CD14-positive monocyte (primary cell): ENCODE measurements at regions not wholly inside any gene's neighbourhood (a gene's known extent, or its start where the extent isn't known, plus 50 kb on each side); places are given as distances from the start of the nearest gene placed in this dataset.

ENCODE experiments used
- DNase-seq, 3 donors: peaks; one replicate each; pipeline ENCODE4 v3.0.0-alpha.2; 2011 to 2022
- H2AFZ ChIP-seq: 2 replicates; pipeline ENCODE4 v1.6.0; 2012; ENCODE audit warnings: mild to moderate bottlenecking, low read depth, low read length, inconsistent platforms; ENCODE audit not compliant: insufficient read depth, poor library complexity, severe bottlenecking
- H3K27ac ChIP-seq, 2 donors: 1 replicate in 1 of 2; 2 replicates in 1 of 2; pipeline ENCODE4 v1.5.1; 2012 to 2013; ENCODE audit warnings: low read length in 2 of 2, control low read depth in 1 of 2, inconsistent platforms in 1 of 2, low read depth in 1 of 2, mild to moderate bottlenecking in 1 of 2
- H3K27me3 ChIP-seq, 2 donors: one replicate each; pipeline versions ENCODE4 v1.6.0 to v1.6.1; 2011 to 2013; ENCODE audit warnings: low read length in 2 of 2; ENCODE audit not compliant: control insufficient read depth in 2 of 2, insufficient read depth in 2 of 2
- H3K36me3 ChIP-seq, 2 donors: replicated peaks in 1 of 2; 1 replicate in 1 of 2; 2 replicates in 1 of 2; pipeline versions ENCODE4 v1.5.1 to v1.6.1; 2012 to 2013; ENCODE audit warnings: low read length in 2 of 2, control low read depth in 1 of 2, inconsistent platforms in 1 of 2, mild to moderate bottlenecking in 1 of 2; ENCODE audit not compliant: insufficient read depth in 2 of 2, control insufficient read depth in 1 of 2
- H3K4me1 ChIP-seq, 2 donors: 1 replicate in 1 of 2; 2 replicates in 1 of 2; pipeline versions ENCODE4 v1.5.1 to v1.6.1; 2012 to 2013; ENCODE audit warnings: low read length in 2 of 2, control low read depth in 1 of 2, inconsistent platforms in 1 of 2, mild to moderate bottlenecking in 1 of 2, moderate library complexity in 1 of 2; ENCODE audit not compliant: insufficient read depth in 2 of 2, control insufficient read depth in 1 of 2
- H3K4me2 ChIP-seq: replicated peaks from 2 replicates; pipeline ENCODE3; 2012; ENCODE audit warnings: low read length, moderate library complexity, mild to moderate bottlenecking; ENCODE audit not compliant: poor library complexity, severe bottlenecking; ENCODE audit errors: extremely low read depth
- H3K4me3 ChIP-seq, 3 experiments: fragments of 200-600 bp in 1 of 3; sonication (generic) in 1 of 3; replicated peaks in 1 of 3; 1 replicate in 2 of 3; 2 replicates in 1 of 3; pipeline ENCODE4 v1.5.1; 2011 to 2013; ENCODE audit warnings: low read length in 3 of 3, mild to moderate bottlenecking in 3 of 3, control low read depth in 2 of 3, low read depth in 2 of 3, inconsistent platforms in 1 of 3, moderate library complexity in 1 of 3
- H3K79me2 ChIP-seq: 2 replicates; pipeline ENCODE4 v1.6.0; 2012; ENCODE audit warnings: mild to moderate bottlenecking, control low read depth, inconsistent platforms, low read length, moderate library complexity; ENCODE audit not compliant: insufficient read depth
- H3K9ac ChIP-seq: 2 replicates; pipeline ENCODE4 v1.6.0; 2017; ENCODE audit warnings: low read length, mild to moderate bottlenecking; ENCODE audit not compliant: insufficient read depth, poor library complexity, severe bottlenecking
- H3K9me3 ChIP-seq, 2 donors: replicated peaks in 1 of 2; 1 replicate in 1 of 2; 2 replicates in 1 of 2; pipeline versions ENCODE4 v1.5.1 to v1.6.1; 2012 to 2013; ENCODE audit warnings: low read length in 2 of 2, control low read depth in 1 of 2; ENCODE audit not compliant: control insufficient read depth in 1 of 2, insufficient read depth in 1 of 2
- H4K20me1 ChIP-seq: 2 replicates; pipeline ENCODE4 v1.6.0; 2012; ENCODE audit warnings: mild to moderate bottlenecking, low read length, control low read depth, moderate library complexity; ENCODE audit not compliant: insufficient read depth
- H3K27ac Mint-ChIP-seq, 7 donors: one replicate each; pipeline ENCODE4 v1.8.0; 2020; ENCODE audit warnings: mild to moderate bottlenecking in 7 of 7, mixed read lengths in 7 of 7, moderate library complexity in 6 of 7, inconsistent platforms in 2 of 7
- H3K27me3 Mint-ChIP-seq, 3 donors: one replicate each; pipeline ENCODE4 v1.8.0; 2021 to 2022; ENCODE audit warnings: low read depth in 3 of 3, mild to moderate bottlenecking in 3 of 3, mixed read lengths in 3 of 3, moderate library complexity in 3 of 3, inconsistent platforms in 1 of 3
- H3K36me3 Mint-ChIP-seq, 2 donors: one replicate each; pipeline ENCODE4 v1.8.0; 2020; ENCODE audit warnings: mixed read lengths in 2 of 2, inconsistent platforms in 1 of 2, mild to moderate bottlenecking in 1 of 2
- H3K4me1 Mint-ChIP-seq: one replicate; pipeline ENCODE4 v1.8.0; 2020; ENCODE audit warnings: mild to moderate bottlenecking, mixed read lengths
- H3K4me3 Mint-ChIP-seq, 2 donors: one replicate each; pipeline ENCODE4 v1.8.0; 2020; ENCODE audit warnings: mild to moderate bottlenecking in 2 of 2, mixed read lengths in 2 of 2, moderate library complexity in 1 of 2
- H3K9me3 Mint-ChIP-seq, 7 donors: one replicate each; pipeline ENCODE4 v1.8.0; 2020 to 2022; ENCODE audit warnings: mixed read lengths in 7 of 7, mild to moderate bottlenecking in 6 of 7, moderate library complexity in 6 of 7, inconsistent platforms in 2 of 7
- WGBS: methylation state at CpG from one replicate; pipeline ENCODE4 v1.1.5; 2013; ENCODE audit warnings: missing lambda C conversion rate; ENCODE audit not compliant: insufficient coverage; 5-methylcytosine and 5-hydroxymethylcytosine counted together
- intact Hi-C, 2 donors: fragments of 100-400 bp; cut with micrococcal nuclease; formaldehyde crosslinking; loops; one replicate each; pipeline versions ENCODE4 v1.15.0 to v1.15.1; 2023
- TF ChIP-seq, protein P1 (sequence below): fragments of 200-600 bp; IDR thresholded peaks from one replicate; pipeline ENCODE4 v1.8.0; 2022; ENCODE audit warnings: antibody characterized with exemption, mild to moderate bottlenecking

DNA sequence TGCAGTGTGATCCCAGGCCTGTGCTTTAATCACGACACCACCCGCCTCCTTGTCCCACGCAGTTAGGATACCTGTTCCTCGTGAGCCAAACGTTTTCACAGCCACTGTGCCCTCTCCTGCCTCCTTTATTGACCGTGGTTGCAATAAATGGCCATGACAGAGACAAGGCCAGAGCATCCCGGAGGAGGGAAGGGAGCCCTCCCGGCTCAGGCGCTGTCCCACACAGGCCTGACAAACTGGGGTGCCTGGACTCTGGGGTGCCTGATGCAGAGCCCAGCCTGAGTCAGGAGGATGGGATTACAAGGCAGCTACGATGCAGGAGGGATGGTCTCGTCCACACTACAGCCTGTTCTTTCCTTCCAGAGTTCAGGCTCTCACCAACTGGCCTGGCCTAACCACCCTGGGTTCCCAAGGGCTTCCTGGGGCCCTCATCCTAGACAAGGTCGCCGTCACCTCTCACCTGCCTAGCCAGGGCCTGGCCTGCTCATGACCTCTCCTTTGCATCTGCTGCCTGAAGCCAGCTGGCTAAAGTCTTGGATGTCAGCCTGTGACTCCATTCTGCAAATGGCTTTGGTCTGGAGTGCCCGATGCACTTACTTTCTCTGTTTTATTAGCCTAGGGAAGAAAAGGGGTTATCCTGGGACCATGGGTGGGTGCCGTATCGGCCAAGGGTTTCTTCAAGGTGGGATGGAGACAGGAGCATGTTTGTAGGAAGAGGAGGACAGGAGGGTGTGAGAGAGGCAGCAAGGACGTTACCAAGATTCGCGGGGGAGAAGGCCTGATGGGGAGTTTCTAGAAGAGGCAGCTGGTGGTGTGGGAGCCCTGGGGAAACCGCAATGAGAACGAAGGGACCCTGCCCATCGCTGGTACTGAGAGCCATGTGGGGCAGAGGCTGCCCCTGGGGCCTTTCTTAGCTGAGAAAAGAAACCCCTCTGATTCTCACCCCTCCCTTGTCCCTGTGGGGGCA lies 234.3 kb upstream of the TNRC6C start:
- Histone ChIP-seq H3K27ac (no peak overlapping the region), H3K4me3 (no peak overlapping the region), H3K36me3 (no peaks in the 10 kb centered on the region), H2AFZ (no peak overlapping the region), H3K9ac (no peak overlapping the region), H3K27me3 (no peaks in the 10 kb centered on the region), H3K4me1 (no peaks in the 10 kb centered on the region), H3K9me3 (no peaks in the 10 kb centered on the region), H3K79me2 (no peaks in the 10 kb centered on the region), H3K4me2 (no peak overlapping the region), H4K20me1 (no peaks in the 10 kb centered on the region)
- intact Hi-C loops: no loop called here
- 95% methylated on average over 18 of the region's 22 CpGs for WGBS
- peaks cover 1 to 6% (median 4%) of the 10 kb centered on the region in 3 donors for H3K27me3 Mint-ChIP-seq
- TF ChIP-seq, protein P1, sequence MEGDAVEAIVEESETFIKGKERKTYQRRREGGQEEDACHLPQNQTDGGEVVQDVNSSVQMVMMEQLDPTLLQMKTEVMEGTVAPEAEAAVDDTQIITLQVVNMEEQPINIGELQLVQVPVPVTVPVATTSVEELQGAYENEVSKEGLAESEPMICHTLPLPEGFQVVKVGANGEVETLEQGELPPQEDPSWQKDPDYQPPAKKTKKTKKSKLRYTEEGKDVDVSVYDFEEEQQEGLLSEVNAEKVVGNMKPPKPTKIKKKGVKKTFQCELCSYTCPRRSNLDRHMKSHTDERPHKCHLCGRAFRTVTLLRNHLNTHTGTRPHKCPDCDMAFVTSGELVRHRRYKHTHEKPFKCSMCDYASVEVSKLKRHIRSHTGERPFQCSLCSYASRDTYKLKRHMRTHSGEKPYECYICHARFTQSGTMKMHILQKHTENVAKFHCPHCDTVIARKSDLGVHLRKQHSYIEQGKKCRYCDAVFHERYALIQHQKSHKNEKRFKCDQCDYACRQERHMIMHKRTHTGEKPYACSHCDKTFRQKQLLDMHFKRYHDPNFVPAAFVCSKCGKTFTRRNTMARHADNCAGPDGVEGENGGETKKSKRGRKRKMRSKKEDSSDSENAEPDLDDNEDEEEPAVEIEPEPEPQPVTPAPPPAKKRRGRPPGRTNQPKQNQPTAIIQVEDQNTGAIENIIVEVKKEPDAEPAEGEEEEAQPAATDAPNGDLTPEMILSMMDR: no peak
- H3K4me3 Mint-ChIP-seq: no peak overlapping the region
- H3K27ac Mint-ChIP-seq: no peak overlapping the region
- H3K9me3 Mint-ChIP-seq: peaks cover 0 to 4% (median 0%) of the 10 kb centered on the region in 7 donors
- peaks cover 2% of the 10 kb centered on the region for H3K4me1 Mint-ChIP-seq
- H3K36me3 Mint-ChIP-seq: no peaks in the 10 kb centered on the region
- no peak for DNase-seq

GRCh38 chr17:77724876-77725615 lies 233.5 kb upstream of the TNRC6C start:
- H3K4me1 Mint-ChIP-seq: peaks cover 2% of the 10 kb centered on the region
- H3K36me3 ChIP-seq: no peaks in the 10 kb centered on the region
- no peak for DNase-seq
- peaks cover 1 to 9% (median 6%) of the 10 kb centered on the region in 3 donors for H3K27me3 Mint-ChIP-seq
- H3K27ac Mint-ChIP-seq: no peak overlapping the region
- H3K4me3 Mint-ChIP-seq: no peak overlapping the region
- H3K36me3 Mint-ChIP-seq: no peaks in the 10 kb centered on the region
- H3K4me1 ChIP-seq: no peaks in the 10 kb centered on the region
- H4K20me1 ChIP-seq: no peaks in the 10 kb centered on the region
- H3K9me3 ChIP-seq: no peaks in the 10 kb centered on the region
- H3K9me3 Mint-ChIP-seq: peaks cover 0 to 4% (median 0%) of the 10 kb centered on the region in 7 donors
- no peak overlapping the region for H3K4me2 ChIP-seq
- 95% methylated on average over 27 of the region's 28 CpGs for WGBS
- intact Hi-C loops: no loop called here
- H3K27ac ChIP-seq: no peak overlapping the region
- no peak overlapping the region for H2AFZ ChIP-seq
- no peak overlapping the region for H3K9ac ChIP-seq
- no peak overlapping the region for H3K4me3 ChIP-seq
- TF ChIP-seq, protein P1: no peak
- no peaks in the 10 kb centered on the region for H3K79me2 ChIP-seq
- no peaks in the 10 kb centered on the region for H3K27me3 ChIP-seq
